DND-41 (cell line): ENCODE measurements at regions not wholly inside any gene's neighbourhood (a gene's known extent, or its start where the extent isn't known, plus 50 kb on each side); places are given as distances from the start of the nearest gene placed in this dataset.

Experiments used
- ATAC-seq: fragments of 200-7000 bp; cut with Tn5 transposase; 3 replicates; pipeline ENCODE4 v1.9.1; 2021; ENCODE audit warnings: low read depth; ENCODE audit not compliant: insufficient read depth
- DNase-seq: peaks from one replicate; pipeline ENCODE4 v3.0.0-alpha.2; 2020
- H2AFZ ChIP-seq: 2 replicates; pipeline ENCODE4 v1.6.0; 2012; ENCODE audit warnings: low read depth, low read length
- H3K27ac ChIP-seq: 2 replicates; pipeline ENCODE4 v1.5.1; 2012; ENCODE audit warnings: low read length, inconsistent platforms
- H3K27me3 ChIP-seq: fragments of 200-600 bp; sonication (generic); 2 replicates; pipeline ENCODE4 v1.6.0; 2012; ENCODE audit warnings: low read length, mild to moderate bottlenecking, inconsistent platforms; ENCODE audit not compliant: insufficient read depth, poor library complexity
- H3K36me3 ChIP-seq: 2 replicates; pipeline ENCODE4 v1.5.1; 2012; ENCODE audit warnings: low read length, inconsistent platforms; ENCODE audit not compliant: insufficient read depth
- H3K4me1 ChIP-seq: 2 replicates; pipeline ENCODE4 v1.5.1; 2012; ENCODE audit warnings: mild to moderate bottlenecking, low read length; ENCODE audit not compliant: insufficient read depth
- H3K4me2 ChIP-seq: 2 replicates; pipeline ENCODE4 v1.6.0; 2012; ENCODE audit warnings: mild to moderate bottlenecking, moderate library complexity, low read length, inconsistent platforms; ENCODE audit not compliant: insufficient read depth
- H3K4me3 ChIP-seq, 2 experiments: fragments of 200-600 bp in 1 of 2; shearing (Covaris generic) in 1 of 2; 2 replicates each; pipeline ENCODE4 v1.5.1; 2012 to 2016; ENCODE audit warnings: inconsistent platforms in 2 of 2, low read length in 2 of 2, mild to moderate bottlenecking in 2 of 2, low read depth in 1 of 2, moderate library complexity in 1 of 2
- H3K79me2 ChIP-seq: 2 replicates; pipeline ENCODE4 v1.6.0; 2012; ENCODE audit warnings: low read length, inconsistent platforms; ENCODE audit not compliant: insufficient read depth
- H3K9ac ChIP-seq: 2 replicates; pipeline ENCODE4 v1.6.0; 2012; ENCODE audit warnings: low read depth, mild to moderate bottlenecking, inconsistent platforms, low read length, moderate library complexity
- H3K9me3 ChIP-seq: 2 replicates; pipeline ENCODE4 v1.5.1; 2012; ENCODE audit warnings: low read length, moderate library complexity, mild to moderate bottlenecking, inconsistent platforms; ENCODE audit not compliant: insufficient read depth, severe bottlenecking
- H4K20me1 ChIP-seq: 2 replicates; pipeline ENCODE4 v1.6.0; 2012; ENCODE audit warnings: low read length; ENCODE audit not compliant: insufficient read depth
- CTCF ChIP-seq: IDR thresholded peaks from 2 replicates; pipeline ENCODE4 v1.5.1; 2012; ENCODE audit warnings: borderline replicate concordance, low read length, moderate library complexity, mild to moderate bottlenecking; ENCODE audit not compliant: poor library complexity, severe bottlenecking; ENCODE audit errors: extremely low read depth
- EZH2 ChIP-seq: IDR thresholded peaks from 3 replicates; pipeline ENCODE4 v1.6.1; 2012; ENCODE audit warnings: borderline replicate concordance, low read depth, mild to moderate bottlenecking, moderate library complexity, low read length, inconsistent platforms; ENCODE audit not compliant: severe bottlenecking

- DNase-seq (no peak), ATAC-seq (no peak)
- Histone ChIP-seq H3K36me3 (no peaks in the 10 kb centered on the region), H3K27me3 (peaks cover 47% of the 10 kb centered on the region), H3K27ac (no peak overlapping the region), H2AFZ (no peak overlapping the region), H3K4me3 (no peak overlapping the region), H3K4me1 (no peaks in the 10 kb centered on the region), H3K9ac (no peak overlapping the region), H4K20me1 (no peaks in the 10 kb centered on the region), H3K9me3 (no peaks in the 10 kb centered on the region), H3K4me2 (no peak overlapping the region), H3K79me2 (no peaks in the 10 kb centered on the region)
- TF ChIP-seq EZH2 (no peak), CTCF (no peak)
Observed at GRCh38 chr2:198339116-198339515, 534.7 kb downstream of the PLCL1 start.

DNA sequence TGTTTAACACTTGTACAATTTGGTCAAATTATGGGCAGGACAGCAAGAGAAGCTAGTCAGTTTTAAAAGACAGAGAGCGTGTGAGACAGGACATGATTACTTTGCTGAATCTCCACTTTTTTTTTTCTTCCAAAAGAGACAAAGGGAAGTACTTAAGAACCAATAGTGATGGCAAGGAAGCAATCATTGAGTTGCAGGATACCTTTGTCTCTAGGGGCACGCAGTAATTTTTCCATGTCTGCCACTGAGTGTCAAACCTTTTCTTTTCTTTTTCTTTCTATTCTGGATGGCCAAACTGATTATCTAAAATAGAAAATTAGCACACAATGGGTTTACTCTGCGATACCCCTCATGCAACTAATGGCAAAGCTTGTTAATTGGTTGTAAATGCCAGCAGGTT is 533.0 kb downstream of the PLCL1 start:
- H4K20me1 ChIP-seq = no peaks in the 10 kb centered on the region
- ATAC-seq = no peak
- no peak overlapping the region for H3K9ac ChIP-seq
- TF ChIP-seq CTCF = no peak
- no peak for TF ChIP-seq EZH2
- H3K4me3 ChIP-seq = no peak overlapping the region
- H3K79me2 ChIP-seq = no peaks in the 10 kb centered on the region
- DNase-seq = no peak
- H3K4me2 ChIP-seq = no peak overlapping the region
- H3K9me3 ChIP-seq = no peaks in the 10 kb centered on the region
- H3K36me3 ChIP-seq = no peaks in the 10 kb centered on the region
- H2AFZ ChIP-seq = no peak overlapping the region
- no peak overlapping the region for H3K27ac ChIP-seq
- H3K4me1 ChIP-seq = no peaks in the 10 kb centered on the region
- H3K27me3 ChIP-seq = peaks cover 55% of the 10 kb centered on the region

DNA sequence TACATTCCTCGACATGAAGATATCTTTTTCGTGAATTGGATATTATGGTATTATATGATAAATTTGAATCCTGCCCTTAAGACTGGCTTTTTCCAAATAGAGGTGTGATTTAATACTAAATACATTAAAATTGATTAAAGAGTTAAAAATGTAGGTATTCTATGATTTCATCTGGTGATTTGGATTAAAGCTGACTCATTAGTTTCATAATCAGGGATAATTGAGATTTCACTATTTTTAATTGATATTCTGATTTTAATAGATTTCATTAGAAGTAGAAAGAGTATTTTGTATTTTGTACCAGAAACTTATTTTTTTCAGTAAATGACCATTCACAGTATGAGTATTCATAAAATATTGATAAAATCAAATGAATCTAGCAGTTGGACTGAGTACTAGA is 524.1 kb downstream of the PLCL1 start:
- Histone ChIP-seq H2AFZ (no peak overlapping the region), H3K9me3 (no peaks in the 10 kb centered on the region), H4K20me1 (no peaks in the 10 kb centered on the region; the same call in 1 of the 2 replicates), H3K27me3 (peaks cover 38% of the 10 kb centered on the region), H3K27ac (no peak overlapping the region), H3K9ac (no peak overlapping the region), H3K4me1 (peaks cover 15% of the 10 kb centered on the region), H3K79me2 (no peaks in the 10 kb centered on the region), H3K4me2 (no peak overlapping the region), H3K4me3 (no peak overlapping the region), H3K36me3 (no peaks in the 10 kb centered on the region)
- no peak for ATAC-seq
- TF ChIP-seq CTCF (no peak), EZH2 (no peak)
- no peak for DNase-seq

- H3K36me3 ChIP-seq = no peaks in the 10 kb centered on the region
- ATAC-seq (no peak), DNase-seq (no peak)
- no peaks in the 10 kb centered on the region for H3K79me2 ChIP-seq
- H3K4me3 ChIP-seq = no peak overlapping the region
- no peaks in the 10 kb centered on the region; the same call in 1 of the 2 replicates for H4K20me1 ChIP-seq
- no peaks in the 10 kb centered on the region for H3K9me3 ChIP-seq
- H3K27me3 ChIP-seq = peaks cover 39% of the 10 kb centered on the region
- no peak overlapping the region for H3K4me2 ChIP-seq
- no peak overlapping the region for H3K9ac ChIP-seq
- H2AFZ ChIP-seq = no peak overlapping the region
- no peak for TF ChIP-seq CTCF
- TF ChIP-seq EZH2 = no peak
- peaks cover 15% of the 10 kb centered on the region for H3K4me1 ChIP-seq
- no peak overlapping the region for H3K27ac ChIP-seq
Observed at GRCh38 chr2:198327526-198327925, 523.1 kb downstream of the PLCL1 start.
